GM10266 (cell line): ENCODE measurements at regions not wholly inside any gene's neighbourhood (a gene's known extent, or its start where the extent isn't known, plus 50 kb on each side); places are given as distances from the start of the nearest gene placed in this dataset.

Experiments
- DNase-seq: peaks from one replicate; pipeline ENCODE4 v3.0.0; 2012; ENCODE audit errors: extremely low spot score
- TF ChIP-seq, protein P1 (sequence below): IDR thresholded peaks from 2 replicates; pipeline ENCODE4 v1.5.1; 2012; ENCODE audit warnings: mild to moderate bottlenecking, low read depth; ENCODE audit not compliant: control insufficient read depth, insufficient read depth; ENCODE audit errors: missing control alignments

GRCh38 chr6:74605922-74606581, 599.8 kb downstream of the COL12A1 start:
- TF ChIP-seq, protein P1, sequence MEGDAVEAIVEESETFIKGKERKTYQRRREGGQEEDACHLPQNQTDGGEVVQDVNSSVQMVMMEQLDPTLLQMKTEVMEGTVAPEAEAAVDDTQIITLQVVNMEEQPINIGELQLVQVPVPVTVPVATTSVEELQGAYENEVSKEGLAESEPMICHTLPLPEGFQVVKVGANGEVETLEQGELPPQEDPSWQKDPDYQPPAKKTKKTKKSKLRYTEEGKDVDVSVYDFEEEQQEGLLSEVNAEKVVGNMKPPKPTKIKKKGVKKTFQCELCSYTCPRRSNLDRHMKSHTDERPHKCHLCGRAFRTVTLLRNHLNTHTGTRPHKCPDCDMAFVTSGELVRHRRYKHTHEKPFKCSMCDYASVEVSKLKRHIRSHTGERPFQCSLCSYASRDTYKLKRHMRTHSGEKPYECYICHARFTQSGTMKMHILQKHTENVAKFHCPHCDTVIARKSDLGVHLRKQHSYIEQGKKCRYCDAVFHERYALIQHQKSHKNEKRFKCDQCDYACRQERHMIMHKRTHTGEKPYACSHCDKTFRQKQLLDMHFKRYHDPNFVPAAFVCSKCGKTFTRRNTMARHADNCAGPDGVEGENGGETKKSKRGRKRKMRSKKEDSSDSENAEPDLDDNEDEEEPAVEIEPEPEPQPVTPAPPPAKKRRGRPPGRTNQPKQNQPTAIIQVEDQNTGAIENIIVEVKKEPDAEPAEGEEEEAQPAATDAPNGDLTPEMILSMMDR, result no peak
- DNase-seq, result no peak

GRCh38 chr6:74604279-74604678, 601.6 kb downstream of the COL12A1 start:
- TF ChIP-seq, protein P1, result no peak
- DNase-seq, result no peak

DNA sequence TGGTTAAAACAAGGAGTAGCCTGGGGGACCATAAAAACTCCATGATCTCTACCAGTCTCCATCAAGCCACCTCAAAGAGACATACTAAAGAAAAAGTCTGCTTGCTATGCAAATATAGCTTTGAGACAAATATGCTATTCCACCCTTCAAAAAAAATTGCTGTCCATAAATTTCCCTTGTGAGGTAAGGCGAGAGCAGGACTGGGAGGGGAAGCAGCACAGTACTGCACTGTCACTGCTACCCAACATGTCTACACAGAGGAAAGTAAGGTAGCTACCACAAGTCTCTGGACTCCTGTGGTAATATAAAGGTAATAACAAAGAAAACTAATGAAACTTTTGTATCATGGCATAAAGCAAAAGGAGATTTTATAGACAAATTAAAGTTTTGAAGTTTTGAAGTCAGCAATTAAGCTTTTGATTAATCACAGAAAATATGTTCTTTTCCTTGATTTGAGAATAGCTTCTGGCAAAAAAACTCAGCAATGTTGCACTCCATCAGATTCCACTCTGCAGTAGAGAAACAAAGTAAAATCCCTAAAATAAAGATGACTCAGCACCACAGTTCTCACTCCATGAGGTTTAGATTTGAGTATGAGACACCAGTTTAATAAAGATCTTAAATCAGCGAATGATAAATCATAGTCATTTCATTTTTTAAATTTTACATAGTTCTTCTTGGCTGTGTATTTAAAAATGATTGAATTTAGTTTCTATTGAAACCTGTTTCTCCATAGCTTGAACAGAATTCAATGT, 602.4 kb downstream of the COL12A1 start:
- DNase-seq, result no peak
- TF ChIP-seq, protein P1, result no peak

GRCh38 chr6:74602206-74602605, 603.6 kb downstream of the COL12A1 start:
- DNase-seq, result no peak
- TF ChIP-seq, protein P1, result no peak

- TF ChIP-seq, protein P1, result no peak
- DNase-seq, result peak; percentile 36
Measured at GRCh38 chr6:74598462-74599393, 607.1 kb downstream of the COL12A1 start.

- no peak for DNase-seq
- TF ChIP-seq, protein P1, result no peak
Measured at GRCh38 chr6:74597840-74598239, 608.0 kb downstream of the COL12A1 start.

GRCh38 chr6:74597266-74597665, 608.6 kb downstream of the COL12A1 start:
- TF ChIP-seq, protein P1, result no peak
- no peak for DNase-seq
